ENCODE measurements at regions not wholly inside any gene's neighbourhood (a gene's known extent, or its start where the extent isn't known, plus 50 kb on each side); places are given as distances from the start of the nearest gene placed in this dataset.

DNA sequence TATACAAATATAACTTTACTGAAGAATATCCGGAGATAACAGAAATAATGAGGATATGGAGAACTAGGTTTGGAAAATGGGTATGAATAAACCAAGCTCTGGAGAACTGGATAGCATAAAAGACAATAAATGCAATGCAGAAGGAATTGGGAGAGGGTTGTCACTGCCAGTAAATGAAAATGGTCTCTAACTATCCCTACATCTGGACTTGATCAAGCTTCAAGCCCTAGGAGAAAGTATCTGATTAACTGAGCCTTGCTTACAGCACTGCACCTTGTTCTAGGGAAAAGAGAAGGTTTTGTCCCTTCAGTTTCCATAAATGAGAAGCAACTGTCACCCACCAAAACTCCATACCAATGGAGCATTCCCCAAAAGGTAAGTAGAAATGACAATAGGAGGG lies 514.6 kb upstream of the ZEB2 start:
- peak; percentile 36 for DNase-seq (ENCODE audit: low read depth)
- H3K4me3 ChIP-seq (ENCODE audit: low read length), result no peak overlapping the region
- TF ChIP-seq, protein P1, sequence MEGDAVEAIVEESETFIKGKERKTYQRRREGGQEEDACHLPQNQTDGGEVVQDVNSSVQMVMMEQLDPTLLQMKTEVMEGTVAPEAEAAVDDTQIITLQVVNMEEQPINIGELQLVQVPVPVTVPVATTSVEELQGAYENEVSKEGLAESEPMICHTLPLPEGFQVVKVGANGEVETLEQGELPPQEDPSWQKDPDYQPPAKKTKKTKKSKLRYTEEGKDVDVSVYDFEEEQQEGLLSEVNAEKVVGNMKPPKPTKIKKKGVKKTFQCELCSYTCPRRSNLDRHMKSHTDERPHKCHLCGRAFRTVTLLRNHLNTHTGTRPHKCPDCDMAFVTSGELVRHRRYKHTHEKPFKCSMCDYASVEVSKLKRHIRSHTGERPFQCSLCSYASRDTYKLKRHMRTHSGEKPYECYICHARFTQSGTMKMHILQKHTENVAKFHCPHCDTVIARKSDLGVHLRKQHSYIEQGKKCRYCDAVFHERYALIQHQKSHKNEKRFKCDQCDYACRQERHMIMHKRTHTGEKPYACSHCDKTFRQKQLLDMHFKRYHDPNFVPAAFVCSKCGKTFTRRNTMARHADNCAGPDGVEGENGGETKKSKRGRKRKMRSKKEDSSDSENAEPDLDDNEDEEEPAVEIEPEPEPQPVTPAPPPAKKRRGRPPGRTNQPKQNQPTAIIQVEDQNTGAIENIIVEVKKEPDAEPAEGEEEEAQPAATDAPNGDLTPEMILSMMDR (conservative IDR thresholded peaks at IDR 0.05; ENCODE audit: low read length), result no peak

GRCh38 chr2:145033438-145033837 lies 513.5 kb upstream of the ZEB2 start:
- no peak overlapping the region for H3K4me3 ChIP-seq (ENCODE audit: low read length)
- TF ChIP-seq, protein P1 (conservative IDR thresholded peaks at IDR 0.05; ENCODE audit: low read length), result no peak
- DNase-seq (ENCODE audit: low read depth), result no peak

GRCh38 chr2:145032791-145033190 lies 512.9 kb upstream of the ZEB2 start:
- no peak overlapping the region for H3K4me3 ChIP-seq (ENCODE audit: low read length)
- DNase-seq (ENCODE audit: low read depth), result peak; percentile 8
- TF ChIP-seq, protein P1 (conservative IDR thresholded peaks at IDR 0.05; ENCODE audit: low read length), result no peak

DNA sequence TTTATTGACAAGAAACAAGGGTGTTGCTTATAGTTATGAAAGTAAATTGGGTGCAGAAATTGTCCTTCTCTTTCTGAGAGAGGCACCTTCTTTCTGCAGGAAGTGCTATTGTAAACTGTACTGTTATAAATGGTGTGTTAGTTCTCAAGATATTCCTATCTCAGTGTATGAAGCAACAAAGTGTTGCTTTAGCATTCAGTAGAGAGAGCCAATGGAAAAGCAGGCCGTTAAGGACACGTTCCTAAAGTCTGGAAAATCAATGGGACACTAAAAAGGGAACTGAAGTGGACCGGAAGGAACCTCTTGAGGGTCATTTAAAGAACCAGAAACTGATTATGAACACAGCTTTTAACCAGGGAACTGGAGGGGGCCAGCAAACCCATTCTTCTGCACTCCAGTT lies 510.0 kb upstream of the ZEB2 start:
- TF ChIP-seq, protein P1 (conservative IDR thresholded peaks at IDR 0.05; ENCODE audit: low read length), result no peak
- H3K4me3 ChIP-seq (ENCODE audit: low read length), result no peak overlapping the region
- DNase-seq (ENCODE audit: low read depth), result no peak

DNA sequence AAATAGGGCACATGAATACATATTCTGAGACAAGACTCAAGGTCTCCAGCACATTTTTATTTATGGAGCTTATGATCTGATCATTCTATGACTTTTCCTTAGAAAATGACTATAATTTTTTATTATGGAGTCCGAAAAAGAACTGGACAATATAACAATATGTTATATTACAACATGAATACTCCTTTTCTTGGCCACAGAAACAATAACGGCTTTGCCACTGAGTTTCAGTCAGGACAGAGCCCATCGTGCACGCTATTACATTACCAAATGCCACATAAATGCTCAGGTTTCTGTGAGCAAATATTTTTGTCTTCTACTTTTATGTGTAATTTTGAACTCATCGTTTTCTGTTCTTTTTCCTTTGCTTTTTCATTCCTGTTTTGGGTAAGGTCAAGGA lies 509.2 kb upstream of the ZEB2 start:
- TF ChIP-seq, protein P1 (conservative IDR thresholded peaks at IDR 0.05; ENCODE audit: low read length), result no peak
- H3K4me3 ChIP-seq (ENCODE audit: low read length), result no peak overlapping the region
- DNase-seq (ENCODE audit: low read depth), result no peak

- TF ChIP-seq, protein P1 (conservative IDR thresholded peaks at IDR 0.05; ENCODE audit: low read length), result no peak
- no peak for DNase-seq (ENCODE audit: low read depth)
Measured at GRCh38 chr2:145028101-145028920, 508.4 kb upstream of the ZEB2 start.

More at GRCh38 chr2:145028101-145028920, 508.4 kb upstream of the ZEB2 start:
- no peak overlapping the region for H3K4me3 ChIP-seq (ENCODE audit: low read length)
